GM12878 (cell line): ENCODE measurements at regions not wholly inside any gene's neighbourhood (a gene's known extent, or its start where the extent isn't known, plus 50 kb on each side); places are given as distances from the start of the nearest gene placed in this dataset.

Experiments
- ATAC-seq: fragments of 200-7000 bp; cut with Tn5 transposase; 3 replicates; pipeline ENCODE4 v1.9.1; 2020; ENCODE audit warnings: mild to moderate bottlenecking, moderate library complexity
- BruUV-seq: library from RNA; stranded (reverse); fragments of 400-500 nt; replicated peaks from 2 replicates; lab custom pipeline; 2021; lab: Mats Ljungman, UMichigan
- CTCF ChIA-PET: fragments of 300-600 bp; sonication (Branson Sonifier 250); formaldehyde crosslinking; extraction: SDS; loops from one replicate; lab custom pipeline; 2021; ENCODE audit warnings: inconsistent platforms; lab: Yijun Ruan, JAX
- POLR2A ChIA-PET: fragments of 350-600 bp; formaldehyde crosslinking; extraction: SDS; loops from one replicate; lab custom pipeline; 2021; ENCODE audit warnings: inconsistent platforms; lab: Charles Lee
- RAD21 ChIA-PET: fragments of 300-600 bp; sonication (Branson Sonifier 250); formaldehyde crosslinking; loops from one replicate; lab custom pipeline; 2023; ENCODE audit warnings: antibody characterized with exemption; ENCODE audit not compliant: unreplicated experiment; lab: Charles Lee
- SMC1A ChIA-PET: fragments of 300-600 bp; sonication (Branson Sonifier 250); formaldehyde crosslinking; loops from one replicate; lab custom pipeline; 2023; ENCODE audit not compliant: unreplicated experiment, uncharacterized antibody; lab: Charles Lee
- DNase-seq: peaks from one replicate; pipeline ENCODE4 v3.0.0-alpha.2; 2011; ENCODE audit warnings: low read depth, low spot score
- FAIRE-seq: peaks from 3 replicates; lab custom pipeline; 2011; peaks lifted over from hg19 to GRCh38; lab: Jason Lieb, UNC
- H2AFZ ChIP-seq: 2 replicates; pipeline ENCODE4 v1.6.0; 2011; ENCODE audit warnings: low read depth, low read length, control low read depth; ENCODE audit not compliant: control insufficient read depth
- H3K27ac ChIP-seq: 2 replicates; pipeline ENCODE4 v1.5.1; 2011; ENCODE audit warnings: control low read depth; ENCODE audit not compliant: control insufficient read depth, insufficient read depth
- H3K27me3 ChIP-seq, 2 experiments: replicated peaks in 1 of 2; 2 replicates each; pipeline versions ENCODE4 v1.6.0 to v1.6.1; 2011; ENCODE audit warnings: low read length in 1 of 2; ENCODE audit not compliant: control insufficient read depth in 2 of 2, insufficient read depth in 2 of 2
- H3K36me3 ChIP-seq, 2 experiments: 2 replicates each; pipeline ENCODE4 v1.5.1; 2011; ENCODE audit warnings: low read length in 1 of 2; ENCODE audit not compliant: control insufficient read depth in 2 of 2, insufficient read depth in 2 of 2
- H3K4me1 ChIP-seq: 2 replicates; pipeline ENCODE4 v1.6.1; 2011; ENCODE audit warnings: mild to moderate bottlenecking, low read length, moderate library complexity, mixed read lengths; ENCODE audit not compliant: control insufficient read depth, insufficient read depth
- H3K4me2 ChIP-seq: 2 replicates; pipeline ENCODE4 v1.6.0; 2011; ENCODE audit warnings: control low read depth; ENCODE audit not compliant: control insufficient read depth, insufficient read depth
- H3K4me3 ChIP-seq: fragments of 200-600 bp; sonication (generic); 2 replicates; pipeline ENCODE4 v1.5.1; 2016
- H3K79me2 ChIP-seq: 2 replicates; pipeline ENCODE4 v1.6.0; 2011; ENCODE audit warnings: low read length; ENCODE audit not compliant: control insufficient read depth, insufficient read depth
- H3K9ac ChIP-seq: 2 replicates; pipeline ENCODE4 v1.8.0; 2011; ENCODE audit warnings: low read length, control low read depth, mixed read lengths; ENCODE audit not compliant: control insufficient read depth, insufficient read depth
- H3K9me3 ChIP-seq: replicated peaks from 3 replicates; pipeline ENCODE4 v1.5.1; 2011; ENCODE audit warnings: mild to moderate bottlenecking, low read length; ENCODE audit not compliant: control insufficient read depth, insufficient read depth
- H4K20me1 ChIP-seq: 2 replicates; pipeline ENCODE4 v1.6.0; 2011; ENCODE audit not compliant: control insufficient read depth, insufficient read depth
- BCL11A ChIP-seq: IDR thresholded peaks from 2 replicates; pipeline ENCODE4 v1.6.1; 2011; ENCODE audit warnings: low read depth, low read length
- CHD2 ChIP-seq: IDR thresholded peaks from 2 replicates; pipeline ENCODE4 v1.6.1; 2011; ENCODE audit warnings: low read depth, low read length, improper control_type of control experiment, borderline replicate concordance
- EZH2 ChIP-seq: IDR thresholded peaks from 2 replicates; pipeline ENCODE4 v1.6.1; 2012; ENCODE audit warnings: low read depth, mild to moderate bottlenecking, control low read depth, inconsistent platforms, low read length, borderline replicate concordance; ENCODE audit not compliant: control insufficient read depth
- FOS ChIP-seq: IDR thresholded peaks from 3 replicates; pipeline ENCODE4 v1.6.1; 2011; ENCODE audit warnings: borderline replicate concordance; ENCODE audit not compliant: insufficient read length; ENCODE audit errors: extremely low read depth
- IKZF1 ChIP-seq: fragments of 450-650 bp; conservative IDR thresholded peaks from 2 replicates; pipeline ENCODE4 v1.6.1; 2017; ENCODE audit warnings: antibody characterized with exemption, mild to moderate bottlenecking
- NFXL1 ChIP-seq: fragments of 450-650 bp; IDR thresholded peaks from 2 replicates; pipeline ENCODE4 v1.6.1; 2017; ENCODE audit warnings: antibody characterized with exemption, mild to moderate bottlenecking, borderline replicate concordance
- RBBP5 ChIP-seq: fragments of 200-600 bp; sonication (generic); conservative IDR thresholded peaks from 2 replicates; pipeline ENCODE4 v1.6.1; 2016
- RUNX3 ChIP-seq: IDR thresholded peaks from 2 replicates; pipeline ENCODE4 v1.6.1; 2012; ENCODE audit warnings: low read length, inconsistent platforms
- STAT1 ChIP-seq: fragments of 450-650 bp; conservative IDR thresholded peaks from 2 replicates; pipeline ENCODE4 v1.6.1; 2014; ENCODE audit warnings: antibody characterized with exemption, mild to moderate bottlenecking
- TCF7 ChIP-seq: IDR thresholded peaks from 2 replicates; pipeline ENCODE4 v1.6.1; 2014; ENCODE audit warnings: antibody characterized with exemption, borderline replicate concordance
- YBX1 ChIP-seq: fragments of 450-650 bp; IDR thresholded peaks from 2 replicates; pipeline ENCODE4 v1.6.1; 2016; ENCODE audit warnings: antibody characterized with exemption
- WGBS: methylation state at CpG from one replicate; pipeline ENCODE4 v1.1.6; 2016; ENCODE audit warnings: low lambda C conversion rate; ENCODE audit not compliant: insufficient replicate concordance, insufficient coverage; ENCODE audit errors: missing lambda C conversion rate; 5-methylcytosine and 5-hydroxymethylcytosine counted together
- in situ Hi-C: fragments of 300-500 bp; cut with MboI; formaldehyde crosslinking; loops from 9 replicates; pipeline ENCODE4 v1.14.3; 2018; ENCODE audit warnings: mixed read lengths
- intact Hi-C: fragments of 100-400 bp; cut with micrococcal nuclease; formaldehyde crosslinking; loops from one replicate; pipeline ENCODE4 v1.14.2; 2022; ENCODE audit not compliant: unreplicated experiment
- TF ChIP-seq, protein P1 (sequence below): IDR thresholded peaks from 2 replicates; pipeline ENCODE4 v1.6.1; 2012; ENCODE audit warnings: low read depth, low read length, improper control_type of control experiment
- TF ChIP-seq, protein P2 (sequence below): fragments of 450-650 bp; formaldehyde crosslinking; IDR thresholded peaks from 2 replicates; pipeline ENCODE4 v1.4.0; 2022; ENCODE audit warnings: mild to moderate bottlenecking, moderate library complexity
- TF ChIP-seq, protein P3 (sequence below): fragments of 150-350 bp; IDR thresholded peaks from 2 replicates; pipeline ENCODE4 v1.6.1; 2016; ENCODE audit warnings: low read depth, low read length
- TF ChIP-seq, protein P4 (sequence below): fragments of 450-650 bp; IDR thresholded peaks from 2 replicates; pipeline ENCODE4 v1.6.1; 2018; ENCODE audit warnings: mild to moderate bottlenecking, low read depth, moderate library complexity; ENCODE audit not compliant: partially characterized antibody

DNA sequence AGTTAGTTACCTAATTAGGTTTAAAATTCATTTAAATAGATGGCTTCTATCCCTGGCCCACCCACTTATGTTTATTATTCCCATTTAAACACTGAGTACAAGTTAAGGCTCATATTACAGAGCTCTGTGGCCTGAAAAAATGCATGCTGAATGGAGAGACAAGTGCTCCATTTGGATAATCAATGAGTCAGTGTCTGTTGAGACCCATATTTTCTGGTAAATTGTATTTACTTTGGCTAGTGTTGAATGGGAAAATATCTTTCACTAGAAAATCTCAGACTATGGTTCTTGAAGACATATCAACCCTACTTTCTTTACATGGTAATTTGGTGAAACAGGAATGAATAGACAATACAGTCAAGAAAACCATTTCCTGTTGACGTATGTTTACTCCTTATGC, 356.0 kb downstream of the S1PR1 start:
- ChIA-PET SMC1A (no interaction called here), CTCF (no interaction called here), POLR2A (no interaction called here), RAD21 (no interaction called here)
- no peak overlapping the region for H3K9ac ChIP-seq
- no peak for DNase-seq
- H3K4me1 ChIP-seq: no peaks in the 10 kb centered on the region
- WGBS: 50% methylated on average over 1 of the region's 1 CpG
- BruUV-seq: no TSS peak
- ATAC-seq: no peak
- FAIRE-seq: no peak
- H3K36me3 ChIP-seq: no peaks in the 10 kb centered on the region
- intact Hi-C loops: no loop called here
- no peak overlapping the region for H2AFZ ChIP-seq
- no peaks in the 10 kb centered on the region for H4K20me1 ChIP-seq
- H3K27ac ChIP-seq: no peak overlapping the region
- in situ Hi-C loops: no loop called here
- H3K4me3 ChIP-seq: no peak overlapping the region
- H3K4me2 ChIP-seq: no peak overlapping the region
- no peaks in the 10 kb centered on the region for H3K9me3 ChIP-seq
- no peaks in the 10 kb centered on the region for H3K79me2 ChIP-seq
- H3K27me3 ChIP-seq: no peaks in the 10 kb centered on the region
- TF ChIP-seq IKZF1: no peak
- TF ChIP-seq, protein P1, sequence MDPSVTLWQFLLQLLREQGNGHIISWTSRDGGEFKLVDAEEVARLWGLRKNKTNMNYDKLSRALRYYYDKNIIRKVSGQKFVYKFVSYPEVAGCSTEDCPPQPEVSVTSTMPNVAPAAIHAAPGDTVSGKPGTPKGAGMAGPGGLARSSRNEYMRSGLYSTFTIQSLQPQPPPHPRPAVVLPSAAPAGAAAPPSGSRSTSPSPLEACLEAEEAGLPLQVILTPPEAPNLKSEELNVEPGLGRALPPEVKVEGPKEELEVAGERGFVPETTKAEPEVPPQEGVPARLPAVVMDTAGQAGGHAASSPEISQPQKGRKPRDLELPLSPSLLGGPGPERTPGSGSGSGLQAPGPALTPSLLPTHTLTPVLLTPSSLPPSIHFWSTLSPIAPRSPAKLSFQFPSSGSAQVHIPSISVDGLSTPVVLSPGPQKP: no peak
- no peak for TF ChIP-seq NFXL1
- TF ChIP-seq CHD2: no peak
- TF ChIP-seq EZH2: no peak
- TF ChIP-seq TCF7: no peak
- TF ChIP-seq STAT1: no peak
- TF ChIP-seq, protein P2, sequence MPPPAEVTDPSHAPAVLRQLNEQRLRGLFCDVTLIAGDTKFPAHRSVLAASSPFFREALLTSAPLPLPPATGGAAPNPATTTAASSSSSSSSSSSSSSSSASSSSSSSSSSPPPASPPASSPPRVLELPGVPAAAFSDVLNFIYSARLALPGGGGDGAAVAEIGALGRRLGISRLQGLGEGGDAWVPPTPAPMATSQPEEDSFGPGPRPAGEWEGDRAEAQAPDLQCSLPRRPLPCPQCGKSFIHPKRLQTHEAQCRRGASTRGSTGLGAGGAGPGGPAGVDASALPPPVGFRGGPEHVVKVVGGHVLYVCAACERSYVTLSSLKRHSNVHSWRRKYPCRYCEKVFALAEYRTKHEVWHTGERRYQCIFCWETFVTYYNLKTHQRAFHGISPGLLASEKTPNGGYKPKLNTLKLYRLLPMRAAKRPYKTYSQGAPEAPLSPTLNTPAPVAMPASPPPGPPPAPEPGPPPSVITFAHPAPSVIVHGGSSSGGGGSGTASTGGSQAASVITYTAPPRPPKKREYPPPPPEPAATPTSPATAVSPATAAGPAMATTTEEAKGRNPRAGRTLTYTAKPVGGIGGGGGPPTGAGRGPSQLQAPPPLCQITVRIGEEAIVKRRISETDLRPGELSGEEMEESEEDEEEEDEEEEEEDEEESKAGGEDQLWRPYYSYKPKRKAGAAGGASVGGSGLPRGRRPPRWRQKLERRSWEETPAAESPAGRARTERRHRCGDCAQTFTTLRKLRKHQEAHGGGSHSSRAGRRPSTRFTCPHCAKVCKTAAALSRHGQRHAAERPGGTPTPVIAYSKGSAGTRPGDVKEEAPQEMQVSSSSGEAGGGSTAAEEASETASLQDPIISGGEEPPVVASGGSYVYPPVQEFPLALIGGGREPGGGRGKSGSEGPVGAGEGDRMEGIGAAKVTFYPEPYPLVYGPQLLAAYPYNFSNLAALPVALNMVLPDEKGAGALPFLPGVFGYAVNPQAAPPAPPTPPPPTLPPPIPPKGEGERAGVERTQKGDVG (CRISPR knock-in tag): no peak
- no peak for TF ChIP-seq BCL11A
- TF ChIP-seq, protein P3, sequence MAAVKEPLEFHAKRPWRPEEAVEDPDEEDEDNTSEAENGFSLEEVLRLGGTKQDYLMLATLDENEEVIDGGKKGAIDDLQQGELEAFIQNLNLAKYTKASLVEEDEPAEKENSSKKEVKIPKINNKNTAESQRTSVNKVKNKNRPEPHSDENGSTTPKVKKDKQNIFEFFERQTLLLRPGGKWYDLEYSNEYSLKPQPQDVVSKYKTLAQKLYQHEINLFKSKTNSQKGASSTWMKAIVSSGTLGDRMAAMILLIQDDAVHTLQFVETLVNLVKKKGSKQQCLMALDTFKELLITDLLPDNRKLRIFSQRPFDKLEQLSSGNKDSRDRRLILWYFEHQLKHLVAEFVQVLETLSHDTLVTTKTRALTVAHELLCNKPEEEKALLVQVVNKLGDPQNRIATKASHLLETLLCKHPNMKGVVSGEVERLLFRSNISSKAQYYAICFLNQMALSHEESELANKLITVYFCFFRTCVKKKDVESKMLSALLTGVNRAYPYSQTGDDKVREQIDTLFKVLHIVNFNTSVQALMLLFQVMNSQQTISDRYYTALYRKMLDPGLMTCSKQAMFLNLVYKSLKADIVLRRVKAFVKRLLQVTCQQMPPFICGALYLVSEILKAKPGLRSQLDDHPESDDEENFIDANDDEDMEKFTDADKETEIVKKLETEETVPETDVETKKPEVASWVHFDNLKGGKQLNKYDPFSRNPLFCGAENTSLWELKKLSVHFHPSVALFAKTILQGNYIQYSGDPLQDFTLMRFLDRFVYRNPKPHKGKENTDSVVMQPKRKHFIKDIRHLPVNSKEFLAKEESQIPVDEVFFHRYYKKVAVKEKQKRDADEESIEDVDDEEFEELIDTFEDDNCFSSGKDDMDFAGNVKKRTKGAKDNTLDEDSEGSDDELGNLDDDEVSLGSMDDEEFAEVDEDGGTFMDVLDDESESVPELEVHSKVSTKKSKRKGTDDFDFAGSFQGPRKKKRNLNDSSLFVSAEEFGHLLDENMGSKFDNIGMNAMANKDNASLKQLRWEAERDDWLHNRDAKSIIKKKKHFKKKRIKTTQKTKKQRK: no peak
- no peak for TF ChIP-seq RUNX3
- TF ChIP-seq YBX1: no peak
- TF ChIP-seq, protein P4, sequence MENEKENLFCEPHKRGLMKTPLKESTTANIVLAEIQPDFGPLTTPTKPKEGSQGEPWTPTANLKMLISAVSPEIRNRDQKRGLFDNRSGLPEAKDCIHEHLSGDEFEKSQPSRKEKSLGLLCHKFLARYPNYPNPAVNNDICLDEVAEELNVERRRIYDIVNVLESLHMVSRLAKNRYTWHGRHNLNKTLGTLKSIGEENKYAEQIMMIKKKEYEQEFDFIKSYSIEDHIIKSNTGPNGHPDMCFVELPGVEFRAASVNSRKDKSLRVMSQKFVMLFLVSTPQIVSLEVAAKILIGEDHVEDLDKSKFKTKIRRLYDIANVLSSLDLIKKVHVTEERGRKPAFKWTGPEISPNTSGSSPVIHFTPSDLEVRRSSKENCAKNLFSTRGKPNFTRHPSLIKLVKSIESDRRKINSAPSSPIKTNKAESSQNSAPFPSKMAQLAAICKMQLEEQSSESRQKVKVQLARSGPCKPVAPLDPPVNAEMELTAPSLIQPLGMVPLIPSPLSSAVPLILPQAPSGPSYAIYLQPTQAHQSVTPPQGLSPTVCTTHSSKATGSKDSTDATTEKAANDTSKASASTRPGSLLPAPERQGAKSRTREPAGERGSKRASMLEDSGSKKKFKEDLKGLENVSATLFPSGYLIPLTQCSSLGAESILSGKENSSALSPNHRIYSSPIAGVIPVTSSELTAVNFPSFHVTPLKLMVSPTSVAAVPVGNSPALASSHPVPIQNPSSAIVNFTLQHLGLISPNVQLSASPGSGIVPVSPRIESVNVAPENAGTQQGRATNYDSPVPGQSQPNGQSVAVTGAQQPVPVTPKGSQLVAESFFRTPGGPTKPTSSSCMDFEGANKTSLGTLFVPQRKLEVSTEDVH: no peak
- no peak for TF ChIP-seq RBBP5
- TF ChIP-seq FOS: no peak
